Right atrium auricular region (tissue), 2 donors: ENCODE measurements at regions not wholly inside any gene's neighbourhood (a gene's known extent, or its start where the extent isn't known, plus 50 kb on each side); places are given as distances from the start of the nearest gene placed in this dataset.

Experiments used
- DNase-seq: peaks from one replicate; pipeline ENCODE4 v3.0.0-alpha.2; 2019; ENCODE audit warnings: low spot score
- H3K27ac ChIP-seq, 2 donors: fragments of 200-600 bp; sonication (generic); 1 replicate in 1 of 2; 2 replicates in 1 of 2; pipeline ENCODE4 v1.5.1; 2016 to 2019
- H3K27me3 ChIP-seq, 2 donors: fragments of 200-600 bp; sonication (generic); one replicate each; pipeline versions ENCODE4 v1.5.1 to v1.6.0; 2017 to 2019
- H3K36me3 ChIP-seq: fragments of 200-600 bp; sonication (generic); one replicate; pipeline ENCODE4 v1.5.1; 2016
- H3K4me1 ChIP-seq, 2 donors: fragments of 200-600 bp; sonication (generic); one replicate each; pipeline versions ENCODE4 v1.5.1 to v1.6.0; 2017 to 2019
- H3K4me3 ChIP-seq, 2 donors: fragments of 200-600 bp; sonication (generic); 1 replicate in 1 of 2; 2 replicates in 1 of 2; pipeline ENCODE4 v1.5.1; 2017 to 2019; ENCODE audit warnings: mild to moderate bottlenecking in 1 of 2, moderate library complexity in 1 of 2
- H3K9me3 ChIP-seq, 2 donors: fragments of 200-600 bp; sonication (generic); one replicate each; pipeline ENCODE4 v1.5.1; 2019
- TF ChIP-seq, protein P1 (sequence below), 2 donors: fragments of 200-600 bp; sonication (generic); IDR thresholded peaks; one replicate each; pipeline ENCODE4 v1.5.1; 2019; ENCODE audit warnings: antibody characterized with exemption in 2 of 2

DNA sequence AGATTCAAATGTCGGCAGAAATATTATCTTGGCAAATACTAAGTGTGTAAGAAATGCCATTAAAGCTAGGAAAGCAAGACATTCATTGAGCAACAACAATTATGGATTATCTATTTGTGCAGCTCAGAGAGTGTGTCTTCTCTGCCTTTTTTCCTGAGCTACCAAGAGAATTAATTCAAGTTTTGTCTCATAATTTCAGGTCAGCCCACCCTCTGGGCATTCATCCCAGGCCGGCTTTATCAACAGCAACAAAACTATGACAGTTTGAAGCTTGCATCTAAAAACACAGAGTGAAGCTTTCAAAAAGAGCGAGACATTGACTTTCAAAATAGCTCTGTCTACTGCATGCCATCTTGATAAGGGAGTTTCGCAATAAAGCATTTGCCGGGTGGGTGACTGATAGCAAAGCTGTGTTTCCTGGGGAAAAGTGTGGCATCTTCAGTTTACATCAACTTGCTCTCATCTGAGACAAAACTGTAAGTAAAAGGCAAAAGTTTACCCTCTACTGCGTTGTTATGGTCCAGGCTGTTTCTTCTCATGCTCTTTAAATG, 182.4 kb downstream of the IRX1 start:
- H3K4me3 ChIP-seq = no peak overlapping the region
- TF ChIP-seq, protein P1, sequence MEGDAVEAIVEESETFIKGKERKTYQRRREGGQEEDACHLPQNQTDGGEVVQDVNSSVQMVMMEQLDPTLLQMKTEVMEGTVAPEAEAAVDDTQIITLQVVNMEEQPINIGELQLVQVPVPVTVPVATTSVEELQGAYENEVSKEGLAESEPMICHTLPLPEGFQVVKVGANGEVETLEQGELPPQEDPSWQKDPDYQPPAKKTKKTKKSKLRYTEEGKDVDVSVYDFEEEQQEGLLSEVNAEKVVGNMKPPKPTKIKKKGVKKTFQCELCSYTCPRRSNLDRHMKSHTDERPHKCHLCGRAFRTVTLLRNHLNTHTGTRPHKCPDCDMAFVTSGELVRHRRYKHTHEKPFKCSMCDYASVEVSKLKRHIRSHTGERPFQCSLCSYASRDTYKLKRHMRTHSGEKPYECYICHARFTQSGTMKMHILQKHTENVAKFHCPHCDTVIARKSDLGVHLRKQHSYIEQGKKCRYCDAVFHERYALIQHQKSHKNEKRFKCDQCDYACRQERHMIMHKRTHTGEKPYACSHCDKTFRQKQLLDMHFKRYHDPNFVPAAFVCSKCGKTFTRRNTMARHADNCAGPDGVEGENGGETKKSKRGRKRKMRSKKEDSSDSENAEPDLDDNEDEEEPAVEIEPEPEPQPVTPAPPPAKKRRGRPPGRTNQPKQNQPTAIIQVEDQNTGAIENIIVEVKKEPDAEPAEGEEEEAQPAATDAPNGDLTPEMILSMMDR (IDR thresholded peaks at IDR 0.05) = no peak
- H3K4me1 ChIP-seq = peaks cover 0 to 13% of the 10 kb centered on the region in 2 donors
- no peak for DNase-seq
- no peak overlapping the region for H3K27ac ChIP-seq
- H3K9me3 ChIP-seq = no peaks in the 10 kb centered on the region
- H3K27me3 ChIP-seq = no peaks in the 10 kb centered on the region
- H3K36me3 ChIP-seq = no peaks in the 10 kb centered on the region

DNA sequence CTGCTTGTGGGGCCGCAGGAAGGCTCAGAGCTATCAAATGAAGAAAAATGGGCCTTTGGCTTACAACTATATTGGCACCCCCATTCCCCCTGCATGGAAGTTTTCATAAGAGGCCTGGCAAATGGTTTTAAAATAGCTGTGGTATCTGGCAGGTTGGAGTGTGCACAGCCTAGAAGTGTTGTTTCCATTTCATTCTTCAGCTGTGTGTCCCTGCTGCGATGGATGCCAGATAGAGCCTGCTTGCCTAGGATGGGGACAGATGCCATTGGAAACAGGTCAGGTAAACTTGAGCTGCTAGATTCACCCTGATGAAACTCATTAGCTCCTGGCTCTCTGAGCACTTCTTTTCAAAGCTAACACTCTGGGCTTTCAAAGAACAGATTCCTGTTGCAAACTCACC, 183.3 kb downstream of the IRX1 start:
- H3K27me3 ChIP-seq = no peaks in the 10 kb centered on the region
- TF ChIP-seq, protein P1 (IDR thresholded peaks at IDR 0.05) = no peak
- H3K36me3 ChIP-seq = no peaks in the 10 kb centered on the region
- H3K27ac ChIP-seq = no peak overlapping the region
- DNase-seq = no peak
- H3K4me3 ChIP-seq = no peak overlapping the region
- peaks cover 0 to 13% of the 10 kb centered on the region in 2 donors for H3K4me1 ChIP-seq
- H3K9me3 ChIP-seq = no peaks in the 10 kb centered on the region

DNA sequence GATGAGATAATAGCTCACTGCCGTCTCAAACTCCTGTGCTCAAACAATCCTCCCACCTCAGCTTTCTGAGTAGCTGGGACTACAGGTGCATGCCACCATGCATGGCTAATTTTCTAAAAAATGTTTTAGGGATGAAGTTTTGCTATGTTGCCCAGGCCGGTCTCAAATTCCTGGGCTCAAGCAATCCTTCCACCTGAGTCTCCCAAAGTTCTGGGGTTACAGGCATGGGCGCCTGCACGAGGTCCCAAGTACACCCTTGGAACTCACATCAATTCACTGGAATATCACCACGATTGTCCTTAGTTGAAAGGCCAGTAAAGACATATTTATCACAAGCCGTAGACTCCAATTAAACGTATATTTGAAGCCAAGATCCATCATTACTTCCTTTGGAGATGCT, 184.6 kb downstream of the IRX1 start:
- H3K36me3 ChIP-seq = no peaks in the 10 kb centered on the region
- H3K27ac ChIP-seq = no peak overlapping the region

DNA sequence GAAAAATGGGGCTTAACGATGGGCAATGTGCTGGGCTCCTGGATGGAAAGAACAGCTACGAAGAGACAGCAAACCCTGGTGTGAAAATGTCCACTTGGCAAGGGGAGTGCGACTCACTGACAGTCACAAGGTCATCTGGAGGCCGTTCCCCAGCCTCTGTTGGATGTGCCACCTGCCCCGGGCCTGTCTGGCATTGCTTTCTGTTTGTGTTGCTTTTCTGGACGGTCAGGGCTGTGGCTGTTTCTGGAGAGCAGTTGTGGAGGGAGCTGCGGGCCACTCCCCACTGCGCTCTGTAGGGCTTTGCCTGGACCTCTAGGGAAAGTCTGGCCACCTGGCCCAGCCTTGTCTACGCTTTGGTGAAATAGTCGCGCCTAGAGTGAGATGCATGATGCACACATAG, 185.3 kb downstream of the IRX1 start:
- no peak for DNase-seq
- H3K4me3 ChIP-seq = no peak overlapping the region
- H3K4me1 ChIP-seq = peaks cover 0 to 13% of the 10 kb centered on the region in 2 donors
- no peaks in the 10 kb centered on the region for H3K36me3 ChIP-seq
- H3K27me3 ChIP-seq = no peaks in the 10 kb centered on the region
- TF ChIP-seq, protein P1 (IDR thresholded peaks at IDR 0.05) = no peak
- no peak overlapping the region for H3K27ac ChIP-seq
- H3K9me3 ChIP-seq = no peaks in the 10 kb centered on the region

More for the DNA sequence above, 184.6 kb downstream of the IRX1 start:
- TF ChIP-seq, protein P1 (IDR thresholded peaks at IDR 0.05) = no peak
- Histone ChIP-seq H3K9me3 (no peaks in the 10 kb centered on the region), H3K4me3 (no peak overlapping the region), H3K4me1 (peaks cover 0 to 13% of the 10 kb centered on the region in 2 donors), H3K27me3 (no peaks in the 10 kb centered on the region)
- no peak for DNase-seq

DNA sequence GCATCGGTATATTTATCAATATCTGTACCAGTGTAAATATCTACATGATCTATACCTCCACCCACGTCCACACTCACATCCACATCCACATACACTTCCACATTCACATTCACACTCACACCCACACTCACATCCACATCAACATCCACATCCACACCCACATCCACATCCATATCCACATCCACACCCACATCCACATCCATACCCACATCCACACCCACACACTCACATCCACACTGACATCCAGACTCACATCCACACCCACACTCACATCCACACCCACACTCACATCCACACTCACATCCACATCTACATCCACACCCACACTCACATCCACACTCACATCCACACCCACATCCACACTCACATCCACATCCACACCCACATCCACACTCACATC, 189.2 kb downstream of the IRX1 start:
- Histone ChIP-seq H3K27ac (no peak overlapping the region), H3K4me3 (no peak overlapping the region), H3K4me1 (no peaks in the 10 kb centered on the region), H3K9me3 (no peaks in the 10 kb centered on the region), H3K36me3 (no peaks in the 10 kb centered on the region), H3K27me3 (no peaks in the 10 kb centered on the region)
- DNase-seq = no peak
- TF ChIP-seq, protein P1 (IDR thresholded peaks at IDR 0.05) = no peak

DNA sequence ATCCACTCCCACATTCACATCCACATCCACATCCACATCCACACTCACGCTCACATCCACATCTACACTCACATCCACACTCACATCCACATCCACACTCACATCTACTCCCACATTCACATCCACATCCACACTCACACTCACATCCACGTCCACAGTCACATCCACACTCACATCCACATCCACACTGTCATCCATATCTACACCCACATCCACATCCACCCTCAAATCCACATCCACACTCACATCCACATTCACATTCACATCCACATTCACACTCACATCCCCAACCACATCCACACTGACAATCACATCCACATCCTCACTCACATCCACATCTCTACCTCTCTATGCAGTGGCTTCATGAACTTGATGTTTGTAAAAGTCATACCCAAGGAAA, 190.5 kb downstream of the IRX1 start:
- Histone ChIP-seq H3K27ac (no peak overlapping the region), H3K9me3 (no peaks in the 10 kb centered on the region), H3K27me3 (peaks cover 0 to 5% of the 10 kb centered on the region in 2 donors), H3K4me1 (no peaks in the 10 kb centered on the region), H3K36me3 (no peaks in the 10 kb centered on the region), H3K4me3 (no peak overlapping the region)
- DNase-seq = no peak
- TF ChIP-seq, protein P1 (IDR thresholded peaks at IDR 0.05) = no peak
